Loucy (cell line): ENCODE measurements at regions not wholly inside any gene's neighbourhood (a gene's known extent, or its start where the extent isn't known, plus 50 kb on each side); places are given as distances from the start of the nearest gene placed in this dataset.

Experiments used
- H2AFZ ChIP-seq: fragments of 200-600 bp; sonication (generic); 2 replicates; pipeline ENCODE4 v1.6.0; 2016; ENCODE audit warnings: antibody characterized with exemption, mild to moderate bottlenecking, low read length, moderate library complexity
- H3F3A ChIP-seq: fragments of 200-600 bp; 2 replicates; pipeline ENCODE4 v1.6.0; 2016; ENCODE audit warnings: antibody characterized with exemption, low read depth, mild to moderate bottlenecking
- H3K27me3 ChIP-seq: fragments of 200-600 bp; sonication (generic); 2 replicates; pipeline ENCODE4 v1.6.1; 2014; ENCODE audit warnings: low read length, mild to moderate bottlenecking; ENCODE audit not compliant: insufficient read depth, poor library complexity, severe bottlenecking
- H3K36me3 ChIP-seq: fragments of 200-600 bp; sonication (generic); 2 replicates; pipeline ENCODE4 v1.6.1; 2016; ENCODE audit warnings: low read length; ENCODE audit not compliant: insufficient read depth
- H3K4me1 ChIP-seq: fragments of 200-600 bp; sonication (generic); 2 replicates; pipeline ENCODE4 v1.5.1; 2014; ENCODE audit warnings: low read length, mild to moderate bottlenecking; ENCODE audit not compliant: insufficient read depth, poor library complexity, severe bottlenecking
- H3K4me2 ChIP-seq: fragments of 200-600 bp; sonication (generic); 2 replicates; pipeline ENCODE4 v1.6.0; 2014; ENCODE audit warnings: antibody characterized with exemption, low read length, low read depth, mild to moderate bottlenecking; ENCODE audit not compliant: poor library complexity, severe bottlenecking
- H3K4me3 ChIP-seq: fragments of 200-600 bp; sonication (generic); 2 replicates; pipeline ENCODE4 v1.5.1; 2014; ENCODE audit warnings: low read length, mild to moderate bottlenecking, mixed read lengths; ENCODE audit not compliant: poor library complexity, severe bottlenecking
- H3K79me2 ChIP-seq: fragments of 200-600 bp; sonication (generic); 2 replicates; pipeline ENCODE4 v1.6.1; 2014; ENCODE audit warnings: low read length; ENCODE audit not compliant: insufficient read depth
- H3K9ac ChIP-seq: fragments of 200-600 bp; sonication (generic); 2 replicates; pipeline ENCODE4 v1.6.0; 2014; ENCODE audit warnings: mild to moderate bottlenecking, low read depth, low read length, moderate library complexity; ENCODE audit not compliant: poor library complexity, severe bottlenecking
- H3K9me2 ChIP-seq: fragments of 200-600 bp; sonication (generic); replicated peaks from 2 replicates; pipeline ENCODE4 v1.6.1; 2016; ENCODE audit warnings: low read depth, low read length, mixed read lengths
- H3K9me3 ChIP-seq: fragments of 200-600 bp; sonication (generic); 2 replicates; pipeline ENCODE4 v1.6.1; 2014; ENCODE audit warnings: mild to moderate bottlenecking, antibody characterized with exemption, low read length, low read depth; ENCODE audit not compliant: insufficient read depth
- H4K20me1 ChIP-seq: fragments of 200-600 bp; sonication (generic); 2 replicates; pipeline ENCODE4 v1.6.0; 2014; ENCODE audit warnings: antibody characterized with exemption, low read length, mild to moderate bottlenecking; ENCODE audit not compliant: insufficient read depth, poor library complexity, severe bottlenecking
- CTCF ChIP-seq: fragments of 200-600 bp; sonication (generic); conservative IDR thresholded peaks from 2 replicates; pipeline ENCODE4 v1.5.1; 2014; ENCODE audit warnings: mild to moderate bottlenecking, antibody characterized with exemption, low read length
- EZH2phosphoT487 ChIP-seq: fragments of 200-600 bp; IDR thresholded peaks from 2 replicates; pipeline ENCODE4 v1.6.1; 2018; ENCODE audit warnings: antibody characterized with exemption, mild to moderate bottlenecking, moderate library complexity, borderline replicate concordance

DNA sequence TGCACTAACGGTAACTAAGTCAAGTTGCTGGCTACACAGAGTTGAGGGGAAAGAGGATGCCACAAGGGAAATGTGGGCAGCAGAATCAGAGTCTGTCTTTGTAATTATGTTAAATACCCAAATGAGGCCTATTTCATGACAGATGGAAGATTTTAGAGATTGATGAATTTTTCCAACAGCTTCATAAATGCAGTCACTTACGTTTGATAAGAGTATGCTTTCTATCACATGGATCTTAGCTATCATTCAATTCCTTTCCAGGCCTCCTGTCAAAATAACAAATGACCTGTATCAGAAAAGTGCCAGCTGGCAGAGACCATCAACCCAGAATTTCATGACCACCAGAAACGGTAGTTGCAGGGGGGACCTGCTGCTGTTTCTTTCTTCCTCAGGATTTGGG is 148.4 kb upstream of the PLPP4 start:
- H3K4me3 ChIP-seq = no peak overlapping the region
- no peaks in the 10 kb centered on the region for H3K27me3 ChIP-seq
- no peaks in the 10 kb centered on the region for H4K20me1 ChIP-seq
- TF ChIP-seq EZH2phosphoT487 (no peak), CTCF (no peak)
- H2AFZ ChIP-seq = no peak overlapping the region
- no peaks in the 10 kb centered on the region for H3K36me3 ChIP-seq
- no peaks in the 10 kb centered on the region for H3K9me2 ChIP-seq
- H3K4me2 ChIP-seq = no peak overlapping the region
- no peaks in the 10 kb centered on the region for H3K9me3 ChIP-seq
- H3K79me2 ChIP-seq = no peaks in the 10 kb centered on the region
- no peaks in the 10 kb centered on the region for H3F3A ChIP-seq
- no peak overlapping the region for H3K9ac ChIP-seq
- H3K4me1 ChIP-seq = no peaks in the 10 kb centered on the region

DNA sequence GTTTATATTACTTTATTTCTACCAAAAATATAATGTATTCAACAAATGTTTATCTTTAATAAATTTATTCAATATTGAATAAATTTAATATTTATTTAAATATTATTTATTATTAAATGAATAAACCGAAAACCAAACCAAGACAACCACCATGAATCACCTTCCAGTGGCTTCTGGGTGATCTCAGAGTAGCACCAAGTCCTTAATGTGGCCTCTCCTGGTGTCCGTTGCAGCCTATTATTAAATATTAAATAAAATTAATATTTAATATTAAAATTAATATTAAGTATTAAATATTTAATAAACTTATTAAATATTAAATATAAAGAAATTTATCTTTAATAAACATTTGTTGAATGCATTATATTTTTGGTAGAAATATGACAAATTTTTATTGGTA is 143.3 kb upstream of the PLPP4 start:
- Histone ChIP-seq H3K4me1 (no peaks in the 10 kb centered on the region), H3K9me3 (no peaks in the 10 kb centered on the region), H3K27me3 (no peaks in the 10 kb centered on the region), H2AFZ (no peak overlapping the region), H3K4me2 (no peak overlapping the region), H3F3A (no peaks in the 10 kb centered on the region), H4K20me1 (no peaks in the 10 kb centered on the region), H3K36me3 (no peaks in the 10 kb centered on the region), H3K79me2 (no peaks in the 10 kb centered on the region), H3K9me2 (no peaks in the 10 kb centered on the region), H3K4me3 (no peak overlapping the region), H3K9ac (no peak overlapping the region)
- TF ChIP-seq CTCF (no peak), EZH2phosphoT487 (no peak)

DNA sequence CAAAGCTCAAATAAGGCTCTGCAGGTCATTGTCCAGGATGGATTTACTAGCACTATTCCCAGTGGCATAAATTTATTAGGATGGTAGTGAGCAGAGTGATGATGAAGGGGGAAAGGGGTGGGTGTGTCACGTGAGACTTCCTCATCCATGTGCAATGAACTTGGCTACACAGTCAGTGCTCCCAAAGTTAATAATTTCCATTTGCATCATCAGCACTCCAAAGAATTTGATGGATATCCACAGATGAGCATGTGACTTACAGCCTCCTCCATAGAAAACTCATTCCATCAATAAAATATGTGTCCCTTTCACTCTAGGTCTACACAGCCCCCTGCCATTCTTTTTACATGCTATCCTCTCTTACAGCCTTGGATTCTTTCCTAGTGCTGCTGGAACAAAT is 142.6 kb upstream of the PLPP4 start:
- no peaks in the 10 kb centered on the region for H4K20me1 ChIP-seq
- H3K4me1 ChIP-seq = no peaks in the 10 kb centered on the region
- H3K27me3 ChIP-seq = no peaks in the 10 kb centered on the region
- no peaks in the 10 kb centered on the region for H3F3A ChIP-seq
- TF ChIP-seq EZH2phosphoT487 = no peak
- TF ChIP-seq CTCF = no peak
- H3K9me3 ChIP-seq = no peaks in the 10 kb centered on the region
- no peak overlapping the region for H3K4me2 ChIP-seq
- H3K4me3 ChIP-seq = no peak overlapping the region
- no peaks in the 10 kb centered on the region for H3K36me3 ChIP-seq
- H2AFZ ChIP-seq = no peak overlapping the region
- no peak overlapping the region for H3K9ac ChIP-seq
- H3K79me2 ChIP-seq = no peaks in the 10 kb centered on the region
- H3K9me2 ChIP-seq = no peaks in the 10 kb centered on the region
